GM21528 (cell line): ENCODE measurements at regions not wholly inside any gene's neighbourhood (a gene's known extent, or its start where the extent isn't known, plus 50 kb on each side); places are given as distances from the start of the nearest gene placed in this dataset.

Experiments used
- ATAC-seq: cut with Tn5 transposase; IDR thresholded peaks from one replicate; pipeline ENCODE4 v1.9.1; 2021; ENCODE audit warnings: mild to moderate bottlenecking, moderate library complexity; ENCODE audit not compliant: unreplicated experiment, low FRiP score

- ATAC-seq = no peak
Observed at GRCh38 chr12:87796961-87797516, 232.2 kb downstream of the C12orf50 start.

DNA sequence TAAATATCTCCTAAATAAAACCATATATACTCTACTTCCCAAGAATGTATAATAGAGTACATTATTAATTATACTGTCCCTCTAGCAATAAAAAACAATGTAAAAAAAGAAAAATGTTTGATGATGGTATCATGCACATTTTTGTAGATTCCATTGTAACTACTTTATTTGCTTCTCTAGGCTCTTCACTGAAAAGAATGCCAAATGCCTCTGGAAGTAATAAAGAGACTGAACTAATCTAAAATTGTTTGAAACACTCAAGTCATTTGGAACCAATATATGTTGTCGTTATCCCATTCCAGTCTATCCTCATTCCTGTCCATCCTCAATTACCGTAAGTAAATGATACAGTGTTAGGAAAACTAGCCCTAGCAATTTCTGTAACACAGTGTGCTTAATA, 233.6 kb downstream of the C12orf50 start:
- ATAC-seq = no peak

DNA sequence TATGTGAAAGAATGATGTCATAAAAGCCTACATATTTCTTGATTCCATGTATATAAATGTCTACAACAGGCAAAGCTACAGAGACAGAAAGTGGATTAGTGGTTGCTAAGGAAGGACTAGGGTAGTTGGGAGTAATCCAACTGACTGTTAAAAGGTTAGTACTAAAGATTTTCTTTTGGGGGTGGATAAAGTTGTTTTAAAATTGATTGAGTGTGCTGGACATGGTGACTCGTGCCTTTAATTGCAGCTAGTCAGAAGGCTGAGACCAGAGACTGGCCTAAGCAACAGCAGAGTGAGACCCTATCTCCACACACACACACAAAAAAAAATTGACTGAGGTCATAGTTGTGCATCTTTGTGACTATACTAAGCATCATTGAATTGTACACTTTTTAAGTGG, 234.3 kb downstream of the C12orf50 start:
- no peak for ATAC-seq

- ATAC-seq = no peak
Observed at GRCh38 chr12:87793131-87793530, 236.1 kb downstream of the C12orf50 start.

DNA sequence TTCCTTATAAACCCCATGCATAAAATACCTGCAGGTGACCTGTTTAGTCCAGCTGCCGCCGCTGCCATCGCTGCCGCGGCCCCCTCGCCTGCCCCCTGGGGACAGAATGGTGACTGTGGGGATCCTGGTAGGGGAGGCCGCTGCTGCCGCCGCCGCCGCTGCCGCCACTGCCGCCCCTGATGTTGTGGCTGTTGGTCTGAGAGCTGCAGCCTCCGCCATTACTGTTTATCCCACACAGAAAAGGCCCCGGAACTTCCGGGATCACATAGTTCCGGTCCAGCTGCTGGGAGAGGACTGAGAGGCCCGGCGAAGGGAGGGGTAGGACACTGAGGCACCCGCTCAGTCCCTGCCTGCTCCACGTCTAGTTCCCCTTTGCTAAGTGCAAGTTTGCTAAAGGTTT, 244.9 kb downstream of the C12orf50 start:
- ATAC-seq = no peak

DNA sequence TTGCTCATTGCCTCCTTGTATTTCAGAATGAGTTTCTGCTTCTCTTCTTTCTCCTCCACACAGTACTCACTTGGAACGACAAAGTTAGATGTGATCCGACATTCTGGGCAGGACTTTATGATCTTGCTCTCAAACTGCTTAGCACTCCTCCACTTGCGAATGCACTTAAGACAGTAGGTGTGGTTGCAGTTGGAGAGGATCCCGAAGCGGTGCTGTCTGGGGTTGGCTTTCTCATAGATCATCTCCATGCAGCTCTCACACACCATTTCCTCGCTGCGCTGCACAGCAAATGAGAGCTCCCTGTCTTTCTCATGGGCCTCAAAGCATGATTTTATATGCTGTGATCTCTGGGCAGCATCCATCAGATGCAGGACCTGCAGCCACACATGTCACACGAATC, 245.7 kb downstream of the C12orf50 start:
- no peak for ATAC-seq

- ATAC-seq = no peak
Observed at GRCh38 chr12:87782838-87783237, 246.4 kb downstream of the C12orf50 start.

- ATAC-seq = no peak
Observed at GRCh38 chr12:87779858-87780498, 249.2 kb downstream of the C12orf50 start.

GRCh38 chr12:87779016-87779415, 250.2 kb downstream of the C12orf50 start:
- ATAC-seq = no peak

GRCh38 chr12:87778065-87778464, 251.1 kb downstream of the C12orf50 start:
- no peak for ATAC-seq

GRCh38 chr12:87775784-87776183, 253.4 kb downstream of the C12orf50 start:
- ATAC-seq = no peak

GRCh38 chr12:87775051-87775450, 254.2 kb downstream of the C12orf50 start:
- ATAC-seq = no peak

DNA sequence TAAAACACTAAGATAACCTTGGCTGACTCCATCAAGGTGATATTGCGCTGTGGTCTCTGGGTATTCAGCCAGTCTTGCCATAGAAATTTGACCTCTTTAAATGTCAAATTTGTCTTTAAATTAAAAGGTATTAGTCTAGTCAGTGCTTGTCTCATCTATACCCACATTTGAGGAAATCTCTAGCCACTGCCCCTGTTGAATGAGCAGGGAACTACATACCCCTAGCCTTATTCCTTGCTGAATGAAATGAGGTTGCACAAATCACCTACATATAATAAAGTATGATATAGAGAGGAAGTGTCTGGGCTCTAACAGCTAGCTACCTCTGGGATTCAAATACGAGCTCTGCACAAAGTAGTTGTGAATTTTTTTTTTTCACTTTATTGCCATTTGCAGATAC, 256.8 kb downstream of the C12orf50 start:
- no peak for ATAC-seq

DNA sequence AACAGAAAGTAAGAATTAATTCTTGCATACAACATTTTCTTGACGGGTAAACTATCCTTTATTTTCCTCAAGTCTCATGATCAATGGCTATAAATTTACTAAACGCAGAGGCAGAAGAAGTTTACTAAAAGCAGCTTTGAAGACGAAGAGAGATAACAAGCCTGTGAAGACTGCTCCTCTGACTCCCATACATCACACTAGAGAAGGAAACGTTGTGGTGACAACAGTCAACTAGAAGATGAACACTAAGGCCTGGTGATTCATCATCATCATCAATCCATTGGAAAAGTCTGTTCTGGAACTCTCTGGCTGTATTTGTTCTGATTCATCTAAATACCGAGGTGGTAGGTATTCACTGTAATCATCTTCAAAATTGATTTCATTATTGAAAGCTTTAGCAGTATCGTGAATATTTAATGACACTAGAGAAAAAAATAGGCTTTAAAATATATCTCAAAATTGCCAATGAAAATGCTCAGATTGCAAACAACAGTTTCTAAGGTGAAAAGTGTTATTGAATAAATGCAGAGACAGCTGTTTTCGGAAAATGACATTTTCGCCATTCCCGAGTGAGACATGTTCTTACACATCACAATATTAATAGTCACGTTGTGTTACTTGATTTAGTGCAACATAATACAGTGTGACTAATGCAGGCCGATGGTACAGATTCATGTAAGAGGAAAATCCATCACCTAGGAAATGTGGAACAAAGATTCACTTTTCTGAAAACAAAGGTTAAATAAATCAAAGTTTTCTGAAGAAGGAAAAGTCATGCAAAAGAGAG, 260.5 kb downstream of the C12orf50 start:
- ATAC-seq = no peak

GRCh38 chr12:87766044-87766443, 263.2 kb downstream of the C12orf50 start:
- no peak for ATAC-seq

DNA sequence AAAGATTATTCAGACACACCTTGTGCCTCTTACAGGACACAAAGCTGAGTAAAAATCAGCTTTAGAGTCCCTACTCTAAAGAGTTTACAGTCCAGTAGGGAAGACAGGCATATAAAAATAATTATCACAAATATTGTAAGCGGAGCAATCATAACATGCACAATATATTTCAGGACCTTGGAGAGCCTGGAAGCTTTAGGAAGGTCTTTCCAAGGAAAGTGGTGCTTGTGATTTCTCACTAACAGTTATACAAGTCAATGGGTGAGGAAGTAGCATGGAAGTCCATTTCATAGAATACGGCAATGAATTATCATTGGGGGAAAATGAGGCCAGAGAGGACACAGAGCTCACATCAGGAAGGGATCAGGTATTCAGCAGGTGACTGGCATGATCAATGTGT, 268.3 kb downstream of the C12orf50 start:
- no peak for ATAC-seq

DNA sequence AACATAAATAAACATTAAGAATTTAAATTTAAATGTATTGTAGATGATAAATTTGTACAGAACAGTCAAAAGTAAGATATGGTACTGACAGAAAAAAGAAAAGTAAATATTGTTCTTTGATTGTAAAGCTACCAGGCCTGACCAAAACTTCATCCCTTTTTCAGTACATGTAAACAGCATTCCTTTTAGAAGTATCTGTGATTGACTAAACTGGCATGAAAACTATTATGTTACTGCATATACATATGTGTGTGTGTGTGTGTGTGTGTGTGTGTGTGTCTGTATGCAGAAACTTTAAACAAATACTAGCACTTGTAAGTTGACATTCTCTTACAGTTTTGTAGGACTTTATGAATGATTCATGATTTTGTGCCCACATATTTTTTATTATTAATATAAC, 270.9 kb downstream of the C12orf50 start:
- ATAC-seq = no peak

- ATAC-seq = no peak
Observed at GRCh38 chr12:87756721-87757120, 272.5 kb downstream of the C12orf50 start.

DNA sequence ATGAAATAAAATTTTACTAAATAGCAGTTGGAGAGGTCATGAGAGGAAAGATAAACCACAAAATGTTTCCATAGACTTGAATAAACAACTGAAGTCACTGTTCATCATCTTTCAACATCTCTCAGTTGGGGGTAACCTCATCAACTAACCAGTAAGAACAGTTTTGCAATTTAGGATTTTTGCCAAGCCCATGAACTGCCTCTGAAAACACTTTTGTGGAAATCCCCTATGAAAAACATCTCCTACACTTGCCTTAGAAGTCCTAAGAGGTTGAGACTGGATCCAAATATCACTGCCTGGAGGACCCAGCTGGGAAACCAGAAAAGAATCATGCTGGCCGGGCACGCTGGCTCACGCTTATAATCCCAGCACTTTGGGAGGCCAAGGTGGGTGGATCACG, 273.1 kb downstream of the C12orf50 start:
- ATAC-seq = no peak

DNA sequence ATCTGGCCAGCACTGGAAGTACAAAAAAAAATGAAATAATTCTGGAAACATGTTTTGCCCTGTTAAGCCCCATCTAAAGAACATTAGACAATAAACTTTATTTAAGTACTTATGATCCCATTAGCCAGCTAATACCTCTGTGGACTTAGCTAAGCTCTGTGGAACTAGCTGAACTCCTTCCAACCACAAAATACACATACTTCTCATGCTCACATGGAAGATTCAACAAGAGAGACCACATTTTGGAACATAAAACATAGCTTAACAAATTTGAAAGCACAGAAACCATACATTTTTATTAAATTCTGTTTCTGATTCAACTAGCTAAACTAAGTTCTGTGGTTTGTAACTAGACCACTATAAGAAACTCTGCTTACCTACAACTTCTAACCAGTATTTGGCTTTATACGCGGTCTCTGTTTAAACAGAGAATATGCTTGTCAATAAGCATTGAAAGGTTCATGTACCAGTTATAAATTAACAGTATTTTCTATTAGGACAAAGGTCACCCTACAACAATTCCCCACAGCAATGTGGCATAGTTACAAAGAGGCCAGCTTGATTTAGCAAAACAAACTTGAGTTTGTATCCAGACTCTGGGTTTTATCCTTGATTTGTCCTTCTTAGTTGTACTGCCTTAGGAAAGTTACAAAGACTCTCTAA, 300.1 kb downstream of the C12orf50 start:
- no peak for ATAC-seq

DNA sequence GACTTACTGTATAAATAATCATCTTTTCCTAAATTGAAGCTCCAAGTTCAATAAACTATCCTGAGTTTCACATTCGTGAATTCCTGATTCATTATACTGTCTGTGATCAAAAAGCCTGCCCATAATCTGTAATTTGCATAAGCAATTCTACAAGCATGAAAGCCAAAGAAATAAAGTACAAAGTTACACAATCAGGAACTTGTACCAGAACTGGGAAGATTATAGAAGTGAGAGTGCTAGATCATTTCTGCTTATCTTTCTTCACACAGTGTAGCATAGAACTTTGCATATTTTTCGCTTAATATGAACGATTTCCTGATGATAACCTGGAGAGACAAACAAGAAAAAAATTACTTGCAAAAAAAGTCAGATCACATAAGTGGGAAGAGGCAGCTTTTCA, 308.2 kb downstream of the C12orf50 start:
- ATAC-seq = no peak
